ENCODE measurements at regions not wholly inside any gene's neighbourhood (a gene's known extent, or its start where the extent isn't known, plus 50 kb on each side); places are given as distances from the start of the nearest gene placed in this dataset.

- no peak overlapping the region for H3K27ac ChIP-seq
- TF ChIP-seq, protein P1, sequence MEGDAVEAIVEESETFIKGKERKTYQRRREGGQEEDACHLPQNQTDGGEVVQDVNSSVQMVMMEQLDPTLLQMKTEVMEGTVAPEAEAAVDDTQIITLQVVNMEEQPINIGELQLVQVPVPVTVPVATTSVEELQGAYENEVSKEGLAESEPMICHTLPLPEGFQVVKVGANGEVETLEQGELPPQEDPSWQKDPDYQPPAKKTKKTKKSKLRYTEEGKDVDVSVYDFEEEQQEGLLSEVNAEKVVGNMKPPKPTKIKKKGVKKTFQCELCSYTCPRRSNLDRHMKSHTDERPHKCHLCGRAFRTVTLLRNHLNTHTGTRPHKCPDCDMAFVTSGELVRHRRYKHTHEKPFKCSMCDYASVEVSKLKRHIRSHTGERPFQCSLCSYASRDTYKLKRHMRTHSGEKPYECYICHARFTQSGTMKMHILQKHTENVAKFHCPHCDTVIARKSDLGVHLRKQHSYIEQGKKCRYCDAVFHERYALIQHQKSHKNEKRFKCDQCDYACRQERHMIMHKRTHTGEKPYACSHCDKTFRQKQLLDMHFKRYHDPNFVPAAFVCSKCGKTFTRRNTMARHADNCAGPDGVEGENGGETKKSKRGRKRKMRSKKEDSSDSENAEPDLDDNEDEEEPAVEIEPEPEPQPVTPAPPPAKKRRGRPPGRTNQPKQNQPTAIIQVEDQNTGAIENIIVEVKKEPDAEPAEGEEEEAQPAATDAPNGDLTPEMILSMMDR (conservative IDR thresholded peaks at IDR 0.05): no peak
- no peak for TF ChIP-seq ZFX (IDR thresholded peaks at IDR 0.05)
These were observed 560.4 kb upstream of the CCDC54 start for GRCh38 chr3:106816838-106817237.

- TF ChIP-seq, protein P1 (conservative IDR thresholded peaks at IDR 0.05): no peak
- no peak for TF ChIP-seq ZFX (IDR thresholded peaks at IDR 0.05)
- no peak overlapping the region for H3K27ac ChIP-seq
These were observed 559.5 kb upstream of the CCDC54 start for GRCh38 chr3:106817706-106818105.

DNA sequence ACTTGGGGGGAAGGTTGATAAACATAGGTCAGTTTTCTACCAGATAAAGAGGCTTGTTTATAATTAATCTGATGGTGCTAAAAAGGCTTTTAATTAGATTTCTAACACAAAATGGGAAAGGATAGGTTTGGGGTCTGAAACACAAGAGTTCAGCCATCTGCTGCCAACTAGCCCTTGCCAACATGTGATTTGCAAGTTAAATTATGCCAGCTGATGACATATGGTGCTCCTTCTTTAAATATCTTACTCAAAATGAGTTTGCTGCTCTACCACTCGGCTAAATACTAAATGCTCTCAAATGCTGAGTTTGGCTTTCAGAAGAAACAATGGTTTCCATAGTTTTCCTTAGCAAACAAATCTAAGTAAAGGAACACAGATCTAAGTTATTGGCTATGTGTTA lies 557.8 kb upstream of the CCDC54 start:
- H3K27ac ChIP-seq: no peak overlapping the region
- TF ChIP-seq ZFX (IDR thresholded peaks at IDR 0.05): no peak
- TF ChIP-seq, protein P1 (conservative IDR thresholded peaks at IDR 0.05): no peak

GRCh38 chr3:106820726-106821362 lies 556.4 kb upstream of the CCDC54 start:
- no peak overlapping the region for H3K27ac ChIP-seq
- TF ChIP-seq, protein P1 (conservative IDR thresholded peaks at IDR 0.05): no peak
- TF ChIP-seq ZFX (IDR thresholded peaks at IDR 0.05): no peak

GRCh38 chr3:106821801-106822200 lies 555.4 kb upstream of the CCDC54 start:
- no peak overlapping the region for H3K27ac ChIP-seq
- TF ChIP-seq ZFX (IDR thresholded peaks at IDR 0.05): no peak
- TF ChIP-seq, protein P1 (conservative IDR thresholded peaks at IDR 0.05): no peak

GRCh38 chr3:106822204-106822603 lies 555.0 kb upstream of the CCDC54 start:
- no peak overlapping the region for H3K27ac ChIP-seq

GRCh38 chr3:106823701-106824100 lies 553.5 kb upstream of the CCDC54 start:
- no peak overlapping the region for H3K27ac ChIP-seq
- no peak for TF ChIP-seq ZFX (IDR thresholded peaks at IDR 0.05)
- TF ChIP-seq, protein P1 (conservative IDR thresholded peaks at IDR 0.05): no peak

More at GRCh38 chr3:106822204-106822603, 555.0 kb upstream of the CCDC54 start:
- TF ChIP-seq, protein P1 (conservative IDR thresholded peaks at IDR 0.05): no peak
- TF ChIP-seq ZFX (IDR thresholded peaks at IDR 0.05): no peak
